GM10266 (cell line): ENCODE measurements at regions not wholly inside any gene's neighbourhood (a gene's known extent, or its start where the extent isn't known, plus 50 kb on each side); places are given as distances from the start of the nearest gene placed in this dataset.

Experiments
- DNase-seq: peaks from one replicate; pipeline ENCODE4 v3.0.0; 2012; ENCODE audit errors: extremely low spot score
- CTCF ChIP-seq: IDR thresholded peaks from 2 replicates; pipeline ENCODE4 v1.5.1; 2012; ENCODE audit warnings: mild to moderate bottlenecking, low read depth; ENCODE audit not compliant: control insufficient read depth, insufficient read depth; ENCODE audit errors: missing control alignments

GRCh38 chr12:112728864-112729263 lies 62.7 kb upstream of the RPH3A start:
- no peak for DNase-seq
- no peak for TF ChIP-seq CTCF

- no peak for TF ChIP-seq CTCF
Observed at GRCh38 chr12:112734859-112735695, 56.5 kb upstream of the RPH3A start.

GRCh38 chr12:112738531-112738930 lies 53.0 kb upstream of the RPH3A start:
- no peak for TF ChIP-seq CTCF
- DNase-seq = no peak

More at GRCh38 chr12:112734859-112735695, 56.5 kb upstream of the RPH3A start:
- DNase-seq = no peak

- TF ChIP-seq CTCF = no peak
- no peak for DNase-seq
Observed at GRCh38 chr12:112740387-112740934, 51.1 kb upstream of the RPH3A start.

GRCh38 chr12:112741106-112741505 lies 50.4 kb upstream of the RPH3A start:
- DNase-seq = no peak
- TF ChIP-seq CTCF = no peak
